ENCODE measurements at regions not wholly inside any gene's neighbourhood (a gene's known extent, or its start where the extent isn't known, plus 50 kb on each side); places are given as distances from the start of the nearest gene placed in this dataset.
"Not testable (repeated sequence)": the region's sequence is repeated elsewhere in the genome, so short reads cannot be mapped to it uniquely, and the experiment has no call there.

- no peak for DNase-seq (ENCODE audit: extremely low read depth, low read depth)
- H3K4me3 ChIP-seq (replicated peaks; ENCODE audit: low read depth, low read length): no peak overlapping the region
- TF ChIP-seq CTCF (IDR thresholded peaks at IDR 0.05; ENCODE audit: low read depth, low read length, missing control alignments): no peak
Observed at GRCh38 chr4:104344342-104344980, 150.2 kb downstream of the CXXC4 start.

- TF ChIP-seq CTCF (IDR thresholded peaks at IDR 0.05; ENCODE audit: low read depth, low read length, missing control alignments): no peak
- no peak overlapping the region for H3K4me3 ChIP-seq (replicated peaks; ENCODE audit: low read depth, low read length)
- no peak for DNase-seq (ENCODE audit: extremely low read depth, low read depth)
Observed at GRCh38 chr4:104334410-104334809, 160.3 kb downstream of the CXXC4 start.

- TF ChIP-seq CTCF (IDR thresholded peaks at IDR 0.05; ENCODE audit: low read depth, low read length, missing control alignments): no peak
Observed at GRCh38 chr4:104330125-104330905, 164.4 kb downstream of the CXXC4 start.

GRCh38 chr4:104326991-104327694 lies 167.6 kb downstream of the CXXC4 start:
- DNase-seq (ENCODE audit: extremely low read depth, low read depth); H3K4me3 ChIP-seq (replicated peaks; ENCODE audit: low read depth, low read length): not testable (repeated sequence)

More at GRCh38 chr4:104330125-104330905, 164.4 kb downstream of the CXXC4 start:
- H3K4me3 ChIP-seq (replicated peaks; ENCODE audit: low read depth, low read length): no peak overlapping the region
- no peak for DNase-seq (ENCODE audit: extremely low read depth, low read depth)

- TF ChIP-seq CTCF (IDR thresholded peaks at IDR 0.05; ENCODE audit: low read depth, low read length, missing control alignments): no peak
- DNase-seq (ENCODE audit: extremely low read depth, low read depth): no peak
- H3K4me3 ChIP-seq (replicated peaks; ENCODE audit: low read depth, low read length): no peak overlapping the region
Observed at GRCh38 chr4:104302731-104303130, 192.0 kb downstream of the CXXC4 start.

- no peak overlapping the region for H3K4me3 ChIP-seq (replicated peaks; ENCODE audit: low read depth, low read length)
- TF ChIP-seq CTCF (IDR thresholded peaks at IDR 0.05; ENCODE audit: low read depth, low read length, missing control alignments): no peak
- no peak for DNase-seq (ENCODE audit: extremely low read depth, low read depth)
Observed at GRCh38 chr4:104294811-104295210, 199.9 kb downstream of the CXXC4 start.

GRCh38 chr4:104286867-104287266 lies 207.8 kb downstream of the CXXC4 start:
- no peak overlapping the region for H3K4me3 ChIP-seq (replicated peaks; ENCODE audit: low read depth, low read length)
- DNase-seq (ENCODE audit: extremely low read depth, low read depth): no peak
- TF ChIP-seq CTCF (IDR thresholded peaks at IDR 0.05; ENCODE audit: low read depth, low read length, missing control alignments): no peak

Measured in HFF-Myc (cell line).